GM21529 (cell line): ENCODE measurements at regions not wholly inside any gene's neighbourhood (a gene's known extent, or its start where the extent isn't known, plus 50 kb on each side); places are given as distances from the start of the nearest gene placed in this dataset.

Experiments used
- ATAC-seq: cut with Tn5 transposase; IDR thresholded peaks from one replicate; pipeline ENCODE4 v1.9.1; 2021; ENCODE audit not compliant: unreplicated experiment

- ATAC-seq, result no peak
Measured at GRCh38 chr16:66069587-66069986, 296.9 kb upstream of the CDH5 start.

- ATAC-seq, result no peak
Measured at GRCh38 chr16:66066404-66066803, 300.1 kb upstream of the CDH5 start.

GRCh38 chr16:66065925-66066324 lies 300.6 kb upstream of the CDH5 start:
- ATAC-seq, result no peak

- ATAC-seq, result no peak
Measured at GRCh38 chr16:66064801-66065530, 301.5 kb upstream of the CDH5 start.

GRCh38 chr16:66058832-66059231 lies 307.7 kb upstream of the CDH5 start:
- ATAC-seq, result no peak

- no peak for ATAC-seq
Measured at GRCh38 chr16:66058172-66058691, 308.3 kb upstream of the CDH5 start.

GRCh38 chr16:66057057-66057456 lies 309.4 kb upstream of the CDH5 start:
- ATAC-seq, result no peak

- ATAC-seq, result no peak
Measured at GRCh38 chr16:66054095-66054494, 312.4 kb upstream of the CDH5 start.

GRCh38 chr16:66052745-66053144 lies 313.7 kb upstream of the CDH5 start:
- ATAC-seq, result no peak

- ATAC-seq, result no peak
Measured at GRCh38 chr16:66050991-66051390, 315.5 kb upstream of the CDH5 start.

GRCh38 chr16:66049865-66050264 lies 316.6 kb upstream of the CDH5 start:
- no peak for ATAC-seq

GRCh38 chr16:66045626-66046025 lies 320.9 kb upstream of the CDH5 start:
- ATAC-seq, result no peak

GRCh38 chr16:66044556-66044955 lies 321.9 kb upstream of the CDH5 start:
- no peak for ATAC-seq

GRCh38 chr16:66044089-66044488 lies 322.4 kb upstream of the CDH5 start:
- no peak for ATAC-seq

- ATAC-seq, result no peak
Measured at GRCh38 chr16:66043326-66043725, 323.2 kb upstream of the CDH5 start.

GRCh38 chr16:66042341-66042740 lies 324.1 kb upstream of the CDH5 start:
- ATAC-seq, result no peak

- ATAC-seq, result no peak
Measured at GRCh38 chr16:66041907-66042306, 324.6 kb upstream of the CDH5 start.

- no peak for ATAC-seq
Measured at GRCh38 chr16:66039793-66040192, 326.7 kb upstream of the CDH5 start.

- no peak for ATAC-seq
Measured at GRCh38 chr16:66036793-66037715, 329.4 kb upstream of the CDH5 start.

- ATAC-seq, result no peak
Measured at GRCh38 chr16:66036184-66036583, 330.3 kb upstream of the CDH5 start.

GRCh38 chr16:66035096-66035495 lies 331.4 kb upstream of the CDH5 start:
- no peak for ATAC-seq

- ATAC-seq, result no peak
Measured at GRCh38 chr16:66032841-66033240, 333.6 kb upstream of the CDH5 start.
